ENCODE measurements at regions not wholly inside any gene's neighbourhood (a gene's known extent, or its start where the extent isn't known, plus 50 kb on each side); places are given as distances from the start of the nearest gene placed in this dataset.

DNA sequence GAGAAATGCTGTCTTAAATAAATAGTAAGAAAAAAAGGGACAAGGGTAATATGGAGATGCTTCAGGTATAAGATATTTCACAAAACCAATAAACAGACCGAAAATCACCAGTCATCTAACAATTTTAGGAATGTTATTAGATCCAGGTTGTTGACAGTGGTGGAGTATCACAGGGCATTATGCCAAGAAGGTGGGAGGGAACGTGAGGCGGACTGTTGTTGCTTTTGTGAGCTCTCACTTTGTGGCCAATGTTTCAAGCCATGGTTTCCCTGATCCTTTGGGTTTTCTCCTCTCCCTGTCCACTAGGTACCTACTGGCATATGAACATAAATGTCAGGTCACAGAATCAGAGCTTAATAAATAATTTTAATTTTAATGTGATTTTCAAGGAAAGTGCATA is 790.3 kb upstream of the SLITRK1 start:
- TF ChIP-seq EZH2 (IDR thresholded peaks at IDR 0.05; ENCODE audit: borderline replicate concordance, low read depth, low read length, severe bottlenecking): no peak
- no peak for TF ChIP-seq CTCF (IDR thresholded peaks at IDR 0.05; ENCODE audit: borderline replicate concordance, extremely low read depth, low read length, poor library complexity, severe bottlenecking)
